ENCODE measurements at regions not wholly inside any gene's neighbourhood (a gene's known extent, or its start where the extent isn't known, plus 50 kb on each side); places are given as distances from the start of the nearest gene placed in this dataset.
"Not testable (repeated sequence)": the region's sequence is repeated elsewhere in the genome, so short reads cannot be mapped to it uniquely, and the experiment has no call there.

DNA sequence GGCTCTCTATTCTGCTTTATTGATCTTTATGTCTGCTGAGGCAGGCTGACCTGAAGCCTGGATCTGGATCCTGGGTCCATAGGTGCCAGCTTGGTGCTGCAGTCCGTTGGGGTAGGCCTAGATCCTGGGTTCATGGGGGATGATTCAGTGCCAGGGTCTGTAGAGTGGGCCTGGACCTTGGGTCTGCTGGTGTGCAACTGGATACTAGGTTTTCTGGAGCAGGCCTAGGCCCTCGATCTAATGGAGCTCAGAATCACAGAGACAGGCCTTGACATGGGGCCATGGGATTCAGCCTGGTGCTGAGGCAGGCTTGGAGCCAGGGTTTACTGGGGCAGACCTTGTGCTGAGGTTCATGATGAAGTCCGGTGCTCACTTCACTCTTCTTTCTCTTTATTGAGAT is 358.6 kb downstream of the TEX13C start:
- no peak for FAIRE-seq
- TF ChIP-seq POLR2A (IDR thresholded peaks at IDR 0.05; ENCODE audit: low read depth, low read length): no peak
- DNase-seq (ENCODE audit: insufficient read length, low spot score): no peak

DNA sequence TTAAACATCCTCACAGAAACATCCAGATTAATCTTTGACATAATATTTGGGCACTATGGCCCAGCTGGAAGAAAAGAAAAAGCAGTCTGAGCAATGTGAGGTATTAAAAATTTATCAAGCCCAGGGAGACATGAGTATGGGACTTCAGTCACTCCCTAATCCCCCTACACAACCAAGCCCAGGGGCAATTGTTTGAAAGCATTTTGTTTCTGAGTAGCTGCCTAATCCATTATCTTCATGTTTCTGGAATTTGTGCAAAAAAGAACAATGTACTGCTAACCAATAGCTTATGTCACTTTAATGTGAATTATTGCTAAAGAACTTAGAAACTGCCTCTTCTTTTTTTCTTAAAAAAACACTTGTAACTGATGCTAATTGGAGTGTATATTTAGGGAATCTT is 360.7 kb downstream of the TEX13C start:
- DNase-seq (ENCODE audit: insufficient read length, low spot score) (no peak), FAIRE-seq (no peak)
- TF ChIP-seq POLR2A (IDR thresholded peaks at IDR 0.05; ENCODE audit: low read depth, low read length): no peak

DNA sequence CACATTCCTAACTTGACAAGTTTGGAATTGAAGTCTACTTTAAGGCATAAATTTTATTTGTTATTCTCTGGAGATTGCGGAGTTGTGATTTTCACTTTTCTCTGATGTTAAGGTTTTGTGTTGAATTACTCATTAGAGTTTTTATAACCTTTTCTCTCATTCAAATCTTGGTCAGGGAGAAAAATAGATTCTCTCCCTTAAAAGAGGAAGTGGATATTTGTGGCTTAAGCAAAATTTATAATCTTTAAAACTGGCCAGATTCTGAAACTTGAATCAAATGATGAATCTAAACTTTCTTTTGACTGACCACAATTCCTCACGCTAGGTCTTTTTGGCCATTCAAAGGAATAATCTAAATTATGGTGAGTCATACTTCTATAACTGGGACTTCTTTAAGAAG is 361.4 kb downstream of the TEX13C start:
- no peak for TF ChIP-seq POLR2A (IDR thresholded peaks at IDR 0.05; ENCODE audit: low read depth, low read length)
- FAIRE-seq (no peak), DNase-seq (ENCODE audit: insufficient read length, low spot score) (no peak)

DNA sequence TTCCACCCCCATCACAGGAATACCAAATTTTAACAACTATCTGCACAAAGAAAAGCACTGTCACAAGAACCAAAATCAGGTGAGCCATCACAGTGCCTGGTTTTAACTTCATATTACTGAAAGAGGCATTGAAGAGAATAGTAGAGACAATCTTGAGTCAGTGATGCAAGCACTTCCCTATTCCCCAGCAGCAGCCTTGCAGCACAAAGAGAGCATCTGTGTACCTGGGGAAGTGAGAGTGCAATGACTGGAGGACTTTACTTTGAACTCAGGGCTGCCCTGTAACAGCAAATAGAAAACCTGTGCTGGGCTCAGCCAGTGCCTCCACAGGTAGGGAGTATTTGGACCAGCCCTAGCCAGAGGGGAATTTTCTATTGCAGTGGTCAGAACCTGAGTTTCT is 361.8 kb downstream of the TEX13C start:
- no peak for DNase-seq (ENCODE audit: insufficient read length, low spot score)
- FAIRE-seq: no peak
- no peak for TF ChIP-seq POLR2A (IDR thresholded peaks at IDR 0.05; ENCODE audit: low read depth, low read length)

DNA sequence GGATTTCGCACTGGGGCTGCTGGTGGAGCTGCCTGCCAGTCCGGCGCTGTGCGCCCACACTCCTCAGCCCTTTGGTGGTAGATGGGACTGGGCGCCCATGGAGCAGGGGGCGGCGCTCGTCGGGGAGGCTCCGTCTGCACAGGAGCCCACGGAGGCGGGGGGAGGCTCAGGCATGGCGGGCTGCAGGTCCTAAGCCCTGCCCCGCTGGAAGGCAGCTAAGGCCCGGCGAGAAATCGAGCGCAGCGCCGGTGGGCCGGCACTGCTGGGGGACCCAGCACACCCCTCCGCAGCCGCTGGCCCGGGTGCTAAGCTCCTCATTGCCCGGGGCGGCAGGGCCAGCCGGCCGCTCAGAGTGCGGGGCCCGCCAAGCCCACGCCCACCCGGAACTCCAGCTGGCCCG is 370.9 kb downstream of the TEX13C start:
- FAIRE-seq; DNase-seq (ENCODE audit: insufficient read length, low spot score): not testable (repeated sequence)

DNA sequence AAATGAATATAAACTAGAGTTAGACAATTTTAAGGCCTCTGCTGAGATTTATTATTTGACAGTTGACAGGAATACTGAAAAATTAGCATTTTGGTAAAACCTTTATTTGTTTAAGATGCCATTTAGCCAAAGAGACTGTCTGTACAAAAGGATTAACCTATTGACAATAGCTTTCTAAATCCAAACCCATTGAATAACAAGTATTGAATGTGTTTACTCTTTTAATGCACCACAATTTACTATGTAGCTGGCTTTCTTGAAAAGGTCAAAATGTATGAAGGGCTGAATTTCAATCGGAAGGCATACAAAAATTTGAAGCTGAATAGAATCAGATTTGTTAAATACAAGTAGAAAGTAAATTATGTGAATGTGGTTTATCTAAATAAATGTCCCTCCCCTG is 374.5 kb downstream of the TEX13C start:
- FAIRE-seq (no peak), DNase-seq (ENCODE audit: insufficient read length, low spot score) (no peak)
- no peak for TF ChIP-seq POLR2A (IDR thresholded peaks at IDR 0.05; ENCODE audit: low read depth, low read length)

DNA sequence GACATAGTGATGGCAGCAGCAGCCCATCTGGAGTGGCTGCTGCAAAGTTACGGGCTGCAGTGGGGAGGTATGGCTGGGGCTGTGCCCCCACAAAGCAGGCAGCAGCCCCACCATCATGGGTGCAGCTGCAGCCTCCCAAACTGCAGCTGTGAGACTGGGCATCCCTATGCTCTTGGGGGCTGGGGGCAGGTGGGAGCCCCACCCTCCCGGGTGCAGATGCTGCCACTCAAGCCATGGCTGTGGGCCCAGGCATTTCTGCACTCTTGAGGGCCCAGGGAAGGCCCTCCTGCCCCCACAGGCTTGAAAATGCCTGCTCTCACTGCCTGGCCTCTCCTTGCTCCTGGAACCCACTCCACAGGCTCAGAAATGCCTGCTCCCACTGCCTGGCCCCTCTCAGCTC is 389.4 kb downstream of the TEX13C start:
- FAIRE-seq: no peak
- no peak for TF ChIP-seq POLR2A (IDR thresholded peaks at IDR 0.05; ENCODE audit: low read depth, low read length)
- DNase-seq (ENCODE audit: insufficient read length, low spot score): no peak

DNA sequence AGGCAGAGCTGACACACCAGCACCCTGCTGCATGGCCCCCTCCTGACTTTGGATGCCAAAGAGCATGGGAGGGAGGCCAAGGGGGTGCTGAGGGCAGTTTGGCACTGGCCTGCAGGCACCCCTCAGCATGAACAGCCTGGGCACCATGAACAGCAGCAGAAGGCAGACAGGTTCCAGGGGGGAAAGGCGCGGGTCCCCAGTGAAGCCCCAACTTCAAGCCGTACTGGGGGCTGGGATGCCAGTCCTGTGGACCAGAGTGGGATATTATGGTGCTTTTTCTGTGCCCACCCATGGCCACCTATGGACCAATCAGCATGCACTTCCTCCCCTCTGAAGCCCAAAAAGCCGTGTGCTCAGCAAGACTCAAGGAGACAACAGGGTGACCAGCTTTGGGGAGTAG is 389.9 kb downstream of the TEX13C start:
- FAIRE-seq (no peak), DNase-seq (ENCODE audit: insufficient read length, low spot score) (no peak)
- no peak for TF ChIP-seq POLR2A (IDR thresholded peaks at IDR 0.05; ENCODE audit: low read depth, low read length)

DNA sequence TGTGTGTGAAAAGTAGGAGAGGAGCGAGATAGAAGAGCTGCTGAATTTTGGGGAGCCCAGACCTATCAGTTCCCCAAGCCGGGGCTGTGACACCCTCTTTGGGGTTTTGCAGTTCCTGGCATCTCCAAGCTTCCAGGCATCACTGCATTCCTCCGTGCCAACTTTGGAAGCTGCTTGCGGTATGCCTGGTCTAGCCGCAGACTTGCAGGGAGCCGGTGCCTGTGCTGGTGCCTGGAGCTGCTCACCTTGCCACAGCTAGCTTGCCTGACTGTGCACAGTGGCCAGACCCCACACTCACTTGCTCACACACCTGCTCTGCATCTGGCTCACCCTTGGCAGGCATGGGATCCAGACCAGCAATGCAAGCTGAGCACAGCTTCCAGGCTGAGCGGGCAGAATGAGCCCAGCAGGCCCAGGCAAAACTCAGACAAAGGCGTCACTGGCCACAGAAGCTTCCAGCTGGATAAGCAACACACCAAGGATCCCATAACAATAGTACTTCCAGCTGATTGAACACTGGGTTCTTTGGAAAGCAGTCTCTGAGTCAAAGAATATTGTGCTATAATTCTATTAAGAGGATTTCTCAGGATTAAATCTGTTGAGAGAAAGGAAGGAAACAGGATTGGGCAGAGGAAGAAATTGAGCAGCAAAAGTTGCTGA is 390.9 kb downstream of the TEX13C start:
- no peak for TF ChIP-seq POLR2A (IDR thresholded peaks at IDR 0.05; ENCODE audit: low read depth, low read length)
- FAIRE-seq: no peak
- DNase-seq (ENCODE audit: insufficient read length, low spot score): no peak

DNA sequence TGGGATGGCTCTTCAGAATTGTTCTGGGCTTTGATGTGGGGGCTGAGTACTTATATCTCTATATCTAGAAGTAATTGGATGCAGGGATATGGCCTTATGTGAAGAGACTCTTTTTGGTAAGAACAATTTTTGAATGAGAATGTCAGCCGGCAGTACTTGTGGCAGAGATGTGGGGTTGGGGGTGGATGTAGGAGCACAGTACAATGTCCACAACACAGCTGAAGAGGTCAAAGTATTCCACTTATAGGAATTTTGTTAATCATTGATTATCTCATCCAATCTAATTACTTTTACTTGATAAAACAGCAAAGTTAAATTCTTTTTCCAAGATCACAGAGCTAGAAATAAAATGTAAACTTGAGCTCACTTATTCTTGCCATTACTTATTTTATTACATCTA is 391.4 kb downstream of the TEX13C start:
- DNase-seq (ENCODE audit: insufficient read length, low spot score) (no peak), FAIRE-seq (no peak)
- no peak for TF ChIP-seq POLR2A (IDR thresholded peaks at IDR 0.05; ENCODE audit: low read depth, low read length)

DNA sequence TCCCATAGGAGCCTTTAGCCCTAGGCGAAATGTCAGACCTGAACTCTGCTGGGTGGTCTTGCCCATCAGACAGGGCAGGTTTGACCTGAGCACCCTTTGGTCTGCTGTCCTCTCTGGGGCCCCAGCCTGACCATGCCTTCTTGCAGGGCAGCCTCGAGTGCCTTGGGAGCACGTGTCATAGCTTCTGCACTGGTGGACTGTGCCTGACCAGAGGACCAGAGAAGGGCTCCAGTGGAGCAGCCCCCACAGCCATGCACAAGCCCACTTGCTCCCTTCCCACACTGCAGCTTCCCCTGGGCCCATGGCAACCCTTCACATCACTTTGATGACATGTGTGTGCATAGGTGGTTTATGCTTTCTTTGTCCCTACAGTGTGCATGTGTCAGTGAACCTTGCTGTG is 394.0 kb downstream of the TEX13C start:
- no peak for FAIRE-seq
- TF ChIP-seq POLR2A (IDR thresholded peaks at IDR 0.05; ENCODE audit: low read depth, low read length): no peak

DNA sequence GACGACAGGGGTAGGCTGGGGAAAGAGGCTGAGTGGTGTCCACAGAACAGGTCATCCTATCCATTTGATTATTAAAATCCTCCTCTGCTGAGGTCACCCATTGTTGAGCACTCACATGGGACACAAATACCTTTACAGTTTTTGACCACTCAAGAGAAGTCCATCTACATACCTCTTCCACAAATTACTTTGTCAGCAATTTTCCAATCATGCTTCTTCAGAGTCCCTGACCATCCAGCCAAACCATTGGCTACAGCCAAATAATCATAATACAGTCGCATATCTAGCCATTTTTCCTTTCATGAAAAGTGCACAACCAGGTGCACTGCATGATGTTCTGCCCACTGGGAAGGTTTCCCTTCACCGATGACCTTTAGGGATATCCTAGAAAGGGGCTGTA is 407.4 kb downstream of the TEX13C start:
- TF ChIP-seq POLR2A (IDR thresholded peaks at IDR 0.05; ENCODE audit: low read depth, low read length): no peak
- FAIRE-seq (no peak), DNase-seq (ENCODE audit: insufficient read length, low spot score) (no peak)

More for the DNA sequence above, 394.0 kb downstream of the TEX13C start:
- DNase-seq (ENCODE audit: insufficient read length, low spot score): no peak

DNA sequence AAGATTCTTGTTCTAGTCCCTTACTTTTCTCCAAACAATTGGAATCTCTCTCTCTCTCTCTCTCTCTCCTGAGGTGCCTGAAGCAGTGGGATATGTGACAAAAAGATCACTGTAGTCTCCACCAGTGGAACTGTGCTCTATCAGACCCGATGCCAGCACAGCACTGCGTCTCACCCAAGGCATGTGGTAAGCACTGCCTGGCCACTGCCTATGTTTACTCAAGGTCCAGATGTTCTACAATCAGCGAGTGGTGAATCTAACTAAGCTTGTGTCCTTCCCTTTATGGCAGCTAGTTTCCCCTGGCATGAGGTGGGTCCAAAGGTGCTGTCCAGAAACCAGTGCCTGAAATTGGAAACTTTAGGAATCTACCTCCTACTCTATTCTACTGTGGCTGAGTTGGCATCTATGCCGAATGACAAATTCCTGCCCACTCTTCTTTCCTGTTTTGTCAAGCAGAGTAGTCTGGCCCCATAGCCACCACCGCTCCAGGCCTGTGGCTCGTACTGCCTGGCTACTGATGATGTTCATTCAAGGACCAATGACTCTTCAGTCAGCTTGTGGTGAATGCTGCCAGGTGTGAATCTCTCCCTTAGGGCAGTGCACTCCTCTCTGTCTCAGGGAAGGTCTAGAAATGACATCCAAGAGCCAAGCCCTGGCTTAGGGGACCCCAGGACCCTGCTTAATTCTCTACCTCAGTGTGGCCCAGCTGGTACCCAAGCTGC is 416.5 kb downstream of the TEX13C start:
- TF ChIP-seq POLR2A (IDR thresholded peaks at IDR 0.05; ENCODE audit: low read depth, low read length): no peak
- no peak for FAIRE-seq

DNA sequence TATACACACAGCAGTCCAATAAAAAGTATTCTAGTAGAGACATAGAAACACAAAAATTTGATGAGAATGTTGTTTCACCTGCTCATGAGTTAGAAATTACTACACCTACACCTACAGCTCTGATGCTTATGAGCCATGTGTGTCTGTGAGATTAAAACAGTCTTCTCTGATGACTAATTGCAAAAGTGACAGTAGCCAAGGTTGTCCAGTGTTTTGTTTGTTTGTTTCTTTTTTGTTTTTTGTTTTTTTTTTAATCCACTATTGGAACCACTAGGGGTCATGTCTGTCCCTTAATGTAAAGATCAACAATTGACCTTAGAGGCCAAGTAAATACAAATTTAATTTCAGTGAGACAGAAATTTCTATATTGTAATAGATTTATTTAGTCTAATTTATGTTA is 423.1 kb downstream of the TEX13C start:
- FAIRE-seq: no peak
- no peak for TF ChIP-seq POLR2A (IDR thresholded peaks at IDR 0.05; ENCODE audit: low read depth, low read length)
- DNase-seq (ENCODE audit: insufficient read length, low spot score): no peak

More for the DNA sequence above, 416.5 kb downstream of the TEX13C start:
- no peak for DNase-seq (ENCODE audit: insufficient read length, low spot score)

DNA sequence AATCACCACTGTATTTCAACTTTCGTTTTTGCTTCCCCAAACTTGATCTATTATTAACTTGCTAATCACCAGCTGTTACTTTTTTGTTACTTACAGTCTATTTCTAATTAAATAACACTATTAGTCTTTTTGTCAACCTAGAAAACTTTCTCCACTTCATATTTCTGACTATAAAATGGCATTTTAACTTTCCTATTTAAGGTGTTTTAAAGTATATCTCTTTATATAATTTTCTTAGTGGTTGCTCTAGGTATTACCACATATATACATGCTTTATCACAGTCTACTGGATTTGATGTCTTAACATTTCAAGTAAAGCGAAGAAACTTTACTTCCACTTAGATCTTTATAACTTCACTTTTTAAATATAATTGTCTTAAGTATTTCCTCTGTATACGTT is 421.2 kb downstream of the DCAF12L2 start:
- FAIRE-seq (no peak), DNase-seq (ENCODE audit: insufficient read length, low spot score) (no peak)
- no peak for TF ChIP-seq POLR2A (IDR thresholded peaks at IDR 0.05; ENCODE audit: low read depth, low read length)
